T-cell (primary cell): ENCODE measurements at regions not wholly inside any gene's neighbourhood (a gene's known extent, or its start where the extent isn't known, plus 50 kb on each side); places are given as distances from the start of the nearest gene placed in this dataset.

Experiments used
- ATAC-seq, 4 experiments: fragments of 200-7000 bp in 3 of 4; fragments of 150-1000 bp in 1 of 4; cut with Tn5 transposase; replicated peaks in 1 of 4; 1 replicate in 3 of 4; 2 replicates in 1 of 4; pipeline ENCODE4 v1.10.0; 2021; ENCODE audit warnings: moderate library complexity in 3 of 4, mild to moderate bottlenecking in 2 of 4, moderate number of reproducible peaks in 1 of 4
- CTCF ChIA-PET, 2 donors: fragments of 300-600 bp; sonication (Branson Sonifier 250); formaldehyde crosslinking; loops; one replicate each; lab custom pipeline; 2022; ENCODE audit warnings: antibody characterized with exemption in 2 of 2; lab: Charles Lee
- POLR2A ChIA-PET, 2 donors: fragments of 300-600 bp; sonication (Branson Sonifier 250); formaldehyde crosslinking; loops; one replicate each; lab custom pipeline; 2022; ENCODE audit warnings: antibody characterized with exemption in 2 of 2; lab: Charles Lee
- DNase-seq, 35 experiments: peaks; one replicate each; pipeline versions ENCODE4 v3.0.0 to v3.0.0-alpha.2; 2013 to 2023
- H3K27ac ChIP-seq: one replicate; pipeline ENCODE4 v1.5.1; 2013; ENCODE audit warnings: low read length
- H3K27me3 ChIP-seq, 2 experiments: replicated peaks in 1 of 2; 1 replicate in 1 of 2; 2 replicates in 1 of 2; pipeline versions ENCODE4 v1.6.1 to v1.7.0; 2013; ENCODE audit warnings: low read length in 1 of 2, mixed read lengths in 1 of 2; ENCODE audit not compliant: control insufficient read depth in 2 of 2, insufficient read depth in 2 of 2; ENCODE audit errors: extremely low read depth in 1 of 2
- H3K36me3 ChIP-seq, 2 donors: 1 replicate in 1 of 2; 2 replicates in 1 of 2; pipeline versions ENCODE4 v1.6.1 to v1.7.0; 2013; ENCODE audit warnings: low read length in 1 of 2; ENCODE audit not compliant: control insufficient read depth in 2 of 2, insufficient read depth in 1 of 2; ENCODE audit errors: extremely low read depth in 1 of 2
- H3K4me1 ChIP-seq, 2 experiments: 1 replicate in 1 of 2; 2 replicates in 1 of 2; pipeline versions ENCODE4 v1.6.1 to v1.7.0; 2013; ENCODE audit warnings: low read length in 2 of 2, mixed read lengths in 1 of 2; ENCODE audit not compliant: insufficient read depth in 2 of 2, control insufficient read depth in 1 of 2; ENCODE audit errors: extremely low read depth in 1 of 2
- H3K4me3 ChIP-seq, 2 donors: 1 replicate in 1 of 2; 2 replicates in 1 of 2; pipeline versions ENCODE4 v1.5.1 to v1.7.0; 2013; ENCODE audit warnings: mild to moderate bottlenecking in 2 of 2, low read length in 1 of 2, moderate library complexity in 1 of 2; ENCODE audit not compliant: control insufficient read depth in 1 of 2; ENCODE audit errors: extremely low read depth in 1 of 2
- H3K9me3 ChIP-seq: 2 replicates; pipeline ENCODE4 v1.7.0; 2013
- H3K27ac Mint-ChIP-seq, 2 donors: one replicate each; pipeline ENCODE4 v1.8.0; 2020 to 2021; ENCODE audit warnings: mild to moderate bottlenecking in 2 of 2, mixed read lengths in 2 of 2
- H3K27me3 Mint-ChIP-seq, 2 donors: one replicate each; pipeline ENCODE4 v1.8.0; 2021 to 2022; ENCODE audit warnings: mixed read lengths in 2 of 2
- H3K36me3 Mint-ChIP-seq: one replicate; pipeline ENCODE4 v1.8.0; 2021; ENCODE audit warnings: mixed read lengths
- H3K4me1 Mint-ChIP-seq, 3 donors: one replicate each; pipeline ENCODE4 v1.8.0; 2020 to 2022; ENCODE audit warnings: mixed read lengths in 3 of 3, mild to moderate bottlenecking in 1 of 3
- H3K4me3 Mint-ChIP-seq, 3 donors: one replicate each; pipeline ENCODE4 v1.8.0; 2020 to 2022; ENCODE audit warnings: mild to moderate bottlenecking in 3 of 3, mixed read lengths in 3 of 3, moderate library complexity in 3 of 3
- H3K9me3 Mint-ChIP-seq, 3 donors: one replicate each; pipeline ENCODE4 v1.8.0; 2020 to 2022; ENCODE audit warnings: mixed read lengths in 3 of 3
- WGBS: methylation state at CpG from one replicate; pipeline ENCODE4 v1.1.5; 2013; ENCODE audit warnings: missing lambda C conversion rate; ENCODE audit not compliant: insufficient coverage; 5-methylcytosine and 5-hydroxymethylcytosine counted together

DNA sequence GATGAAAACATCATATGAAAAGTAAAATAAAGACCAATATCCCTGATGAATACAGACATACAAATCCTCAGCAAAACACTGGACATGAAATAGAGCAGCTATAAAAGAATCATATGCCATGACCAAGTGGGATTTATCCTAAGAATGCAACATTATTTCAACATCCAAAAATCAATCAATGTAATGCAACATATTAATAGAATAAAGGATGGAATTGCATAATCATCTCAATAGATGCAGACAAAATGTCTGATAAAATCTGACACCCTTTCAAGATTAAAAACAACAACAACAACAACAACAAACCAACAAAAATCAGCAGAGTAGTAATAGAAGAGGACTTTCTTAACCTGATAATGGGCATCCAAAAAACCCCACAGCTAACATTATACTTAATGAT, 63.8 kb upstream of the IL1R1 start:
- no peaks in the 10 kb centered on the region for H3K9me3 ChIP-seq
- Mint-ChIP-seq H3K4me3 (no peak overlapping the region), H3K9me3 (no peaks in the 10 kb centered on the region), H3K27ac (no peak overlapping the region), H3K4me1 (peaks cover 33 to 37% (median 33%) of the 10 kb centered on the region in 3 donors), H3K27me3 (no peaks in the 10 kb centered on the region), H3K36me3 (no peaks in the 10 kb centered on the region)
- peaks cover 21 to 22% of the 10 kb centered on the region in 2 experiments for H3K4me1 ChIP-seq
- no peaks in the 10 kb centered on the region for H3K27me3 ChIP-seq
- ChIA-PET POLR2A (no interaction called here), CTCF (interaction anchor here in 1 of 2 donors (0.5 kb wide), 1 partner anchor 431 kb away, joined by 3 read pairs; no protein-coding TSS in a partner anchor)
- ATAC-seq (no peak), DNase-seq (no peak)
- no peak overlapping the region for H3K4me3 ChIP-seq
- H3K27ac ChIP-seq: no peak overlapping the region
- H3K36me3 ChIP-seq: no peaks in the 10 kb centered on the region

DNA sequence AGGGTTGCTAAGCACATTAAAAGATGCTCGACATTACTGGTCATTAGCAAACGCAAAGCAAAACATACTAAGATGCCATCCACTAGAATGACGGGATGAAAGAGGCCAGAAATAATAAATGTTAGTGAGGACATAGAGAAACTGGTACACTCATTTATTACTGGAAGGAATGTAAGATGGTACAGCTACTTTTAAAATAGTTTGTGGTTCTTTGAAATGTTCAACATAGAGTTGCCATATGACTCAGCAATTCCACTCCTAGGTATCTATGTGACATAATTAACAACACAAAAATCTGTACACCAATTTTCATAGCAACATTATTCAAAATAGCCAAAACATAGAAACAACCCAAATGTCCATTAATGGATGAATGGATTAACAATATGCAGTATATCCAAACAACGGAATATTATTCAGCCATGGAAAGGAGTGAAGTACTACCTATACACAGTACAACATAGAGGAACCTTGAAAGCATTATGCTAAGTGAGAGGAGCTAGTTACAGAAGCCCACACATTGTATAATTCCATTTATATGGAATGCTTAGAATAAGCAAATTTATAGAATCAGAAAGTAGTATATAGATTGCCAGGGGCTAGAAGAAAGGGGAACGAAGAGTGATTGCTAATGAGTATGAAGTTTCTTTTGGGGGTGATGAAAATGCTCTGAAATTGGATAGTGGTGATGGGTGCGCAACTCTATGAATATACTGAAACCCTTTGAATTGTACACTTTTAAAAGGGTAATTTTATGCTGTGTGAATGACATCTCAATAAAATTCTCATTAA, 61.9 kb upstream of the IL1R1 start:
- no peaks in the 10 kb centered on the region for H3K36me3 ChIP-seq
- H3K4me3 ChIP-seq: no peak overlapping the region
- Mint-ChIP-seq H3K27me3 (no peaks in the 10 kb centered on the region), H3K27ac (peak overlapping the region in 1 of 2 donors; percentile 32), H3K9me3 (no peaks in the 10 kb centered on the region), H3K4me1 (peaks cover 33 to 42% (median 36%) of the 10 kb centered on the region in 3 donors), H3K36me3 (no peaks in the 10 kb centered on the region), H3K4me3 (peak overlapping the region in 1 of 3 donors; percentile 13)
- peaks cover 21 to 22% of the 10 kb centered on the region in 2 experiments for H3K4me1 ChIP-seq
- ATAC-seq (no peak), DNase-seq (no peak)
- H3K27me3 ChIP-seq: no peaks in the 10 kb centered on the region
- H3K9me3 ChIP-seq: no peaks in the 10 kb centered on the region
- POLR2A ChIA-PET: no interaction called here
- CTCF ChIA-PET: no interaction called here
- WGBS: 80% methylated on average over 1 of the region's 6 CpGs
- H3K27ac ChIP-seq: no peak overlapping the region

DNA sequence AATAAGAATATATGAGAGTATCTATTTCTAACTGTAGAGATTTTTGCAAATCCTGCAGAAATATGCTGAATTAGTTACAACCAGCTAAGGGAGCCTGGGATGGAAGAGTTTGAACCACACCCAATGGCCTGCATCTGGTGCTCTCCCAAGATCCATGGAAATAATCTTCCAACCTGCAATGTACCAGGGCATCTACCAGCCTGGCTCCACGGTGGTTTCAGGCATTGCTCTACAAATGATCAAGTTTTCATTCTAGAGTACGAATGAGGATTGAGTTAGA, 61.4 kb upstream of the IL1R1 start:
- Mint-ChIP-seq H3K27me3 (no peaks in the 10 kb centered on the region), H3K4me3 (peak overlapping the region in 1 of 3 donors; percentile 13)

DNA sequence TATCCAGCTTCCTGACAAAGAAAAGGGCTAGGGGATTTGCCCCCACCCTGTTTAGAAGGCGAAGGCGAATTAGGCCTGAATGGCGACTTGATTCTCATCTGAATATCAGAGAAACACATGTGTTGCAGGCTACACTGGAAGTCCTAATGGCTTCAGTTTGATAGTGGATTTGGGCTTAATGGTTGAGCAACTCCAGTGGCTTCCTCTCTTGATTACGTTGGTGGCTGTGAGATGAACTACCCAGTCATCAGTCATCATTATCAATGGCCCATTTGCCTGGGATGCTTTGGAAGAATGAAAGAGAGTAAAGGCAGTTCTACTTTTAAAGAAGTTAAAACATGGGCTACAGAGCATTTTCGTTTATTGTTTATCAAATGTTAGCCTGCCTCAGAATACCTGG, 60.9 kb upstream of the IL1R1 start:
- no peaks in the 10 kb centered on the region for H3K27me3 ChIP-seq
- peak overlapping the region in 1 of 3 donors; percentile 13 for H3K4me3 Mint-ChIP-seq
- H3K27ac Mint-ChIP-seq: peak overlapping the region; percentile 35 to 84
- no peaks in the 10 kb centered on the region for H3K36me3 Mint-ChIP-seq
- POLR2A ChIA-PET: no interaction called here
- peak overlapping the region; percentile 84 for H3K27ac ChIP-seq
- H3K9me3 Mint-ChIP-seq: no peaks in the 10 kb centered on the region
- H3K27me3 Mint-ChIP-seq: no peaks in the 10 kb centered on the region
- CTCF ChIA-PET: no interaction called here
- H3K36me3 ChIP-seq: no peaks in the 10 kb centered on the region
- WGBS: 89% methylated on average over 4 of the region's 5 CpGs
- peaks cover 21 to 22% of the 10 kb centered on the region in 2 experiments for H3K4me1 ChIP-seq
- ATAC-seq (no peak), DNase-seq (no peak)
- no peaks in the 10 kb centered on the region for H3K9me3 ChIP-seq
- peaks cover 33 to 42% (median 36%) of the 10 kb centered on the region in 3 donors for H3K4me1 Mint-ChIP-seq
- H3K4me3 ChIP-seq: no peak overlapping the region

More for the DNA sequence above, 61.4 kb upstream of the IL1R1 start:
- ChIA-PET POLR2A (no interaction called here), CTCF (no interaction called here)
- Histone ChIP-seq H3K4me1 (peaks cover 21 to 22% of the 10 kb centered on the region in 2 experiments), H3K9me3 (no peaks in the 10 kb centered on the region), H3K27ac (peak overlapping the region; percentile 84), H3K4me3 (no peak overlapping the region), H3K27me3 (no peaks in the 10 kb centered on the region), H3K36me3 (no peaks in the 10 kb centered on the region)
- H3K9me3 Mint-ChIP-seq: no peaks in the 10 kb centered on the region
- H3K27ac Mint-ChIP-seq: peak overlapping the region; percentile 35 to 84
- H3K36me3 Mint-ChIP-seq: no peaks in the 10 kb centered on the region
- WGBS: no CpG with 5 or more reads among the region's 2 CpGs
- H3K4me1 Mint-ChIP-seq: peaks cover 33 to 42% (median 36%) of the 10 kb centered on the region in 3 donors
- DNase-seq: no peak
- no peak for ATAC-seq

DNA sequence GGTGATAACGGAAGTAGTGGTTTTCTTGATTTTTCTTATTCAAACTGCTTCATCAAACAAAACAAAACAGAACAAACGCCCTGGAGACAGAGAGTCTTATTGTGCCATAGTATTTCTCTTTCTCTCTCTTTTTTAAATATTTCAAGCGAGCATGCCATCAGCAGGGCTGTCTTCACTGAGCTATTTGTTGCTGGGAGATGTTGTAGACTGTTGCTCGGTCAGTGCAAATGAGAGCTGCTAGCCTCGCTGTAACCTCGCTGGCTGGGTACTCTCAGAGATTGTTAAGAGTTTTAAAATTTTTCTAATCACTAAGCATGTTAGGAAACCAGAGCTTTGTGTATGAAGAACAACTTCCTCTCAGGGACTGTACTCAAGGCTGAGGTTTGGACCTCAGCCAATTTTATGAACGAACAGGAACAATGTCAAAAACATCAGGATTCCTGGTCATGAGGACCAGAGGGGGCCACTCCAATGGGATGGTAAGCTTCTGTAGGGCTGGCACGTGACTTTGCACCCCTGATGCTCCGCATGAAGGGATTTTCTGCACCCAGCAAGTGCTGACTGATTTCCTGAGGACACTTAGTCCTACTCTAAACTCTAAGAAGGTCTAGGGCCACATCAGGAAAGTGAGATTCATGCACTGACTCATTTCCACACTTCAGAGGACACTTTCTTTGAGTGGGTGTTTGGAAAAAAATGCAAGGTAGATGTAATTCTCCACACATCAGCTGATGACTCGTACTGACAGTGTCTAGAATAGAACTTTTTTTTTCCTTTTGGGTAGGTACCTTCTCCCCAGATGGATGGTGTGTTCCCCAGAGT, 59.8 kb upstream of the IL1R1 start:
- peak overlapping the region; percentile 19 to 33 for H3K4me3 ChIP-seq
- Mint-ChIP-seq H3K27ac (peak overlapping the region; percentile 96 to 98), H3K9me3 (peaks cover 0 to 3% (median 0%) of the 10 kb centered on the region in 3 donors), H3K4me1 (peaks cover 33 to 42% (median 36%) of the 10 kb centered on the region in 3 donors), H3K4me3 (peak overlapping the region; percentile 59 to 69 (median 69)), H3K36me3 (no peaks in the 10 kb centered on the region), H3K27me3 (no peaks in the 10 kb centered on the region)
- H3K27me3 ChIP-seq: no peaks in the 10 kb centered on the region
- CTCF ChIA-PET: no interaction called here
- 0% methylated on average over 1 of the region's 10 CpGs for WGBS
- peak overlapping the region; percentile 84 for H3K27ac ChIP-seq
- DNase-seq: peak in 24 of 35 experiments; percentile 2 to 67 (median 28)
- peak; percentile 80 to 90 (median 86) for ATAC-seq
- POLR2A ChIA-PET: interaction anchor here (0.5 to 0.9 kb wide), 3 partner anchors 15 to 773 kb away, joined by 3 read pairs; no protein-coding TSS in a partner anchor
- H3K36me3 ChIP-seq: no peaks in the 10 kb centered on the region
- peaks cover 21 to 22% of the 10 kb centered on the region in 2 experiments for H3K4me1 ChIP-seq
- H3K9me3 ChIP-seq: no peaks in the 10 kb centered on the region

DNA sequence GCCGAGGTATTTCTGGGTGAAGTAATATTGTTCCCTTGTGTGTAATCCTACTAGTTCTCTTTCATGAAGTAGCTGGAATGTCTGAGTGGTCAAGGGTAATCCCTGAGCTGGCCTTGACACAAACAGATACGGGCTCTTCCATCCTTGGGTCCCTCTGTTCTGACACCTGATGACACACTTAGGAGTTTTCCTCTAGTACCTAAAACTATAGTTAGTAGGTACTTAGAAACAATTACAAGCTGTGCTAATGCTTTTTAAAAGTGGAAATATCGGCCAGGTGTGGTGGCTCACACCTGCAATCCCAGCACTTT, 59.2 kb upstream of the IL1R1 start:
- Histone ChIP-seq H3K4me1 (peaks cover 21 to 22% of the 10 kb centered on the region in 2 experiments), H3K27me3 (no peaks in the 10 kb centered on the region), H3K9me3 (no peaks in the 10 kb centered on the region), H3K27ac (peak overlapping the region; percentile 84), H3K36me3 (no peaks in the 10 kb centered on the region), H3K4me3 (no peak overlapping the region)
- no CpG with 5 or more reads among the region's 3 CpGs for WGBS
- ChIA-PET CTCF (no interaction called here), POLR2A (interaction anchor here (0.5 to 0.9 kb wide), 3 partner anchors 15 to 774 kb away, joined by 3 read pairs; no protein-coding TSS in a partner anchor)
- H3K4me1 Mint-ChIP-seq: peaks cover 33 to 42% (median 36%) of the 10 kb centered on the region in 3 donors
- H3K36me3 Mint-ChIP-seq: no peaks in the 10 kb centered on the region
- peak overlapping the region in 2 of 3 donors; percentile 59 to 69 for H3K4me3 Mint-ChIP-seq
- H3K27ac Mint-ChIP-seq: peak overlapping the region; percentile 96 to 98
- no peak for ATAC-seq
- H3K27me3 Mint-ChIP-seq: no peaks in the 10 kb centered on the region
- DNase-seq: no peak
- peaks cover 0 to 6% (median 0%) of the 10 kb centered on the region in 3 donors for H3K9me3 Mint-ChIP-seq
